Mesothelial cell of epicardium (in vitro differentiated cells): ENCODE measurements at regions not wholly inside any gene's neighbourhood (a gene's known extent, or its start where the extent isn't known, plus 50 kb on each side); places are given as distances from the start of the nearest gene placed in this dataset.

Experiments used
- DNase-seq, 2 experiments: peaks; one replicate each; pipeline ENCODE4 v3.0.0; 2021; ENCODE audit warnings: low spot score in 2 of 2; ENCODE audit not compliant: unreplicated experiment in 2 of 2
- H3K27ac Mint-ChIP-seq: 2 replicates; pipeline ENCODE4 v1.8.0; 2021; ENCODE audit warnings: mixed read lengths
- H3K27me3 Mint-ChIP-seq: 2 replicates; pipeline ENCODE4 v1.8.0; 2021; ENCODE audit warnings: low read depth, mixed read lengths
- H3K36me3 Mint-ChIP-seq: 2 replicates; pipeline ENCODE4 v1.8.0; 2021; ENCODE audit warnings: mixed read lengths
- H3K4me1 Mint-ChIP-seq: 2 replicates; pipeline ENCODE4 v1.8.0; 2021; ENCODE audit warnings: mixed read lengths
- H3K4me3 Mint-ChIP-seq: 2 replicates; pipeline ENCODE4 v1.8.0; 2021; ENCODE audit warnings: mild to moderate bottlenecking, moderate library complexity, mixed read lengths
- H3K9me3 Mint-ChIP-seq: 2 replicates; pipeline ENCODE4 v1.8.0; 2021; ENCODE audit warnings: mixed read lengths
- CTCF ChIP-seq: fragments of 200-600 bp; sonication (generic); IDR thresholded peaks from one replicate; pipeline ENCODE4 v1.5.0; 2021; ENCODE audit warnings: antibody characterized with exemption; ENCODE audit not compliant: unreplicated experiment

GRCh38 chr2:39501412-39501811 lies 64.3 kb upstream of the MAP4K3 start:
- no peak for DNase-seq
- no peaks in the 10 kb centered on the region for H3K9me3 Mint-ChIP-seq
- H3K36me3 Mint-ChIP-seq, result no peaks in the 10 kb centered on the region
- no peak overlapping the region for H3K27ac Mint-ChIP-seq
- no peaks in the 10 kb centered on the region for H3K27me3 Mint-ChIP-seq
- no peak for TF ChIP-seq CTCF
- no peak overlapping the region for H3K4me3 Mint-ChIP-seq
- peaks cover 47% of the 10 kb centered on the region for H3K4me1 Mint-ChIP-seq

GRCh38 chr2:39503277-39503676 lies 66.2 kb upstream of the MAP4K3 start:
- TF ChIP-seq CTCF, result no peak
- no peak overlapping the region for H3K4me3 Mint-ChIP-seq
- H3K9me3 Mint-ChIP-seq, result no peaks in the 10 kb centered on the region
- peaks cover 50% of the 10 kb centered on the region for H3K4me1 Mint-ChIP-seq
- no peaks in the 10 kb centered on the region for H3K27me3 Mint-ChIP-seq
- no peak for DNase-seq
- no peak overlapping the region for H3K27ac Mint-ChIP-seq
- no peaks in the 10 kb centered on the region for H3K36me3 Mint-ChIP-seq

GRCh38 chr2:39504790-39505335 lies 67.8 kb upstream of the MAP4K3 start:
- no peaks in the 10 kb centered on the region for H3K27me3 Mint-ChIP-seq
- TF ChIP-seq CTCF, result no peak
- H3K27ac Mint-ChIP-seq, result peak overlapping the region; percentile 85
- no peak for DNase-seq
- H3K4me1 Mint-ChIP-seq, result peaks cover 51% of the 10 kb centered on the region
- no peaks in the 10 kb centered on the region for H3K9me3 Mint-ChIP-seq
- H3K36me3 Mint-ChIP-seq, result no peaks in the 10 kb centered on the region
- H3K4me3 Mint-ChIP-seq, result no peak overlapping the region

- Mint-ChIP-seq H3K4me3 (no peak overlapping the region), H3K9me3 (no peaks in the 10 kb centered on the region), H3K27ac (no peak overlapping the region), H3K36me3 (no peaks in the 10 kb centered on the region), H3K27me3 (no peaks in the 10 kb centered on the region), H3K4me1 (peaks cover 48% of the 10 kb centered on the region)
- no peak for TF ChIP-seq CTCF
- DNase-seq, result no peak
Observed at GRCh38 chr2:39506215-39506614, 69.1 kb upstream of the MAP4K3 start.

GRCh38 chr2:39508198-39508597 lies 71.1 kb upstream of the MAP4K3 start:
- H3K36me3 Mint-ChIP-seq, result no peaks in the 10 kb centered on the region
- H3K27ac Mint-ChIP-seq, result peak overlapping the region; percentile 83
- TF ChIP-seq CTCF, result no peak
- H3K9me3 Mint-ChIP-seq, result no peaks in the 10 kb centered on the region
- H3K4me1 Mint-ChIP-seq, result peaks cover 61% of the 10 kb centered on the region
- H3K4me3 Mint-ChIP-seq, result no peak overlapping the region
- H3K27me3 Mint-ChIP-seq, result no peaks in the 10 kb centered on the region
- DNase-seq, result no peak

GRCh38 chr2:39510140-39510539 lies 73.1 kb upstream of the MAP4K3 start:
- H3K4me3 Mint-ChIP-seq, result no peak overlapping the region
- no peak for DNase-seq
- peaks cover under 1% of the 10 kb centered on the region for H3K27me3 Mint-ChIP-seq
- H3K9me3 Mint-ChIP-seq, result no peaks in the 10 kb centered on the region
- H3K36me3 Mint-ChIP-seq, result no peaks in the 10 kb centered on the region
- TF ChIP-seq CTCF, result no peak
- no peak overlapping the region for H3K27ac Mint-ChIP-seq
- peaks cover 59% of the 10 kb centered on the region for H3K4me1 Mint-ChIP-seq
